Neural cell (in vitro differentiated cells): ENCODE measurements at regions not wholly inside any gene's neighbourhood (a gene's known extent, or its start where the extent isn't known, plus 50 kb on each side); places are given as distances from the start of the nearest gene placed in this dataset.

Source experiments
- CTCF ChIP-seq: fragments of 450-650 bp; IDR thresholded peaks from 2 replicates; pipeline ENCODE4 v1.5.1; 2014; ENCODE audit warnings: antibody characterized with exemption, mild to moderate bottlenecking, moderate library complexity; ENCODE audit not compliant: poor library complexity, severe bottlenecking
- EP300 ChIP-seq: fragments of 450-650 bp; conservative IDR thresholded peaks from 2 replicates; pipeline ENCODE4 v1.6.1; 2014; ENCODE audit warnings: antibody characterized with exemption, mild to moderate bottlenecking, moderate library complexity; ENCODE audit not compliant: poor library complexity, severe bottlenecking
- EZH2 ChIP-seq: fragments of 200-600, 300-800 bp; shearing (Covaris generic), sonication (generic); IDR thresholded peaks from 2 replicates; pipeline ENCODE4 v1.6.1; 2014; ENCODE audit warnings: antibody characterized with exemption, low read length, borderline replicate concordance, mild to moderate bottlenecking; ENCODE audit not compliant: insufficient read depth, poor library complexity, severe bottlenecking

GRCh38 chr13:100879255-100879654 lies 204.7 kb upstream of the TMTC4 start:
- no peak for TF ChIP-seq CTCF
- TF ChIP-seq EZH2 = no peak
- no peak for TF ChIP-seq EP300
